ENCODE measurements at regions not wholly inside any gene's neighbourhood (a gene's known extent, or its start where the extent isn't known, plus 50 kb on each side); places are given as distances from the start of the nearest gene placed in this dataset.
"Not testable (repeated sequence)": the region's sequence is repeated elsewhere in the genome, so short reads cannot be mapped to it uniquely, and the experiment has no call there.

- not testable (repeated sequence) for DNase-seq (ENCODE audit: low spot score)
These were observed 711.3 kb downstream of the LTN1 start for GRCh38 chr21:28281357-28281756.

DNA sequence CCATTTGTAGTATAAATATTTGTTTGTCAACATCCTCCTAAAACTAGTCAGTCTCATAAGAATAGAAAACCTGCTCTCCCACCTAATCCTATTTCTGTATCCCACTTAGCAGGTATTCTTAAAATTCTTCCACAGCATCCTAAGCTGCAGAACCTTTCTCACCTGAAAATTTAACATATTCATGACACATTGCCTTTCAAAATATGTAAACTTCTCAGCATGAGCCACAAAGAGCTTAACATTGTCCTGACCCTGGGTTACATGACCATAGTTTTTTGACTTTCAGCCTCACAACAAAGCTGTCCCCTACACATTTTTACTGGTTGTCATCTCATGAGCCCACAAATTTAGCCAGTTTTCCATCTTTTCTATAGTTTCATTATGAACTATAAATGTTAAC lies 712.1 kb downstream of the LTN1 start:
- DNase-seq (ENCODE audit: low spot score) = no peak

- DNase-seq (ENCODE audit: low spot score) = no peak
These were observed 715.4 kb downstream of the LTN1 start for GRCh38 chr21:28277324-28277723.

DNA sequence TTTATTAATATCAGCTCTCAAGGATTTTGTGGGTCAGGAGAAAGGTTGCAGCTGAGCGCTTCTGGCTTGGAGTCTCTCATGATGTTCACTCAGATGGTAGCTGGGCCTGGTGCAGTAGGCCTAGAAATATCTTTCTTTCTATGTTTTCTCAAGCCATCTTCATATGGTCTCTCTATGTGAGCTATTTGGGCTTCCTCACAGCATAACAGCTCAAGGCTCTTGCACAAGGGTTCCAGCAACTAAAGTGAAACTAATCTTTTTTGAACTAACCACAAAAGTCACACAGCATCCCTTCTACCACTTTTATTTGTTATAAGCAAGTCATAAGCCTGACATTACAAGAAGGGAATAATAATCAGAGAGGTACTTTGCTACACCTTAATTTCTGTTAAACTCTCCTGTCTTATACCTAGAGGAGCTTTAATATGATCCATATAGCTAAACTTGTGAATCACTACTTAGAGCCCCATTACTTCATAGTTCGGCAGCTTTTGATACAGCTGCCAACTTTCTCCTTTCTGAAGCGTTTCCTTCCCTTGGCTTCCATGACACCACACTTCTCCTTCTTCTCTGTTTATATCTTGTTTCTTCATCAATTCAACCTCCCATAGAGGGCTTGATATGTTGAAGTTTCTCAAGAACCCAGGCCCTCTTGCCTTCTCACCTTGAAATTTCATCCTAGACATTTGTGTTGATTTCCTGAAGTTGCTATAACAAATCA lies 720.2 kb downstream of the LTN1 start:
- no peak for DNase-seq (ENCODE audit: low spot score)

- no peak for DNase-seq (ENCODE audit: low spot score)
These were observed 723.5 kb downstream of the LTN1 start for GRCh38 chr21:28269173-28269572.

GRCh38 chr21:28268685-28269084 lies 724.0 kb downstream of the LTN1 start:
- no peak for DNase-seq (ENCODE audit: low spot score)

DNA sequence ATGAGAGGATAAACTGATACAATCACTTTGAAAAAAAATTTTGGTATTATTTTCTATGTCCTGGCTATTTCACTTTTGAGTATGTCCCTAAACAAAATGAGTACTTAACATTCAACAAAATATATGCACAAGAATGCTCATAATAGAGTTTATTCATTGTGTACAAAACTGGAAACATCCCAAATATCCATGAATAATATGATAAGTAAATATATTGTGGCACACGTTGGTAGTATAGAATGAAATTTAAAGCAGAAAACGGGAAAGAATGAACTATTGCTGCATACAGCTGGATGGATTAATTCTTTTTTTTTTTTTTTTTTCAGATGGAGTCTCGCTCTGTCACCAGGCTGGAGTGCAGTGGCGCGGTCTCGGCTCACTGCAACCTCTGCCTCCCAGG lies 725.2 kb downstream of the LTN1 start:
- DNase-seq (ENCODE audit: low spot score) = no peak

DNA sequence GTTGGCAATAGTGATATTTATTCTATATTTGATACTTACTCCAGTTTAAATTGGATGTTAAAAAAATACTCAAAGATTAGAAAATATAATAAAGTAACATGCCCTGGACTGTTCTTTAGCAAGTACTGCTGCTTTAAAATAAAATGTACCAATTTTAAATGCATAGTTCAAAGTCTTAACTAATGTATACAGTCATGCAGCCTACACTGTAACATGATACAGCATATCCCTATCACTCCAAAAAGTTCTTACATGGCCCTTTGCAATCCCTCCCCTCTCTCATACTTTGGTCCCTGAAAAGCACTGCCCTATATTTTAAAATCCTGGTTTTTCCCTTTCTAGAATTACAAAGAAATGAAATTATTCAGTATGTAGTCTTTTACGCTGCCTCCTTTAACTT lies 726.6 kb downstream of the LTN1 start:
- DNase-seq (ENCODE audit: low spot score) = no peak

DNA sequence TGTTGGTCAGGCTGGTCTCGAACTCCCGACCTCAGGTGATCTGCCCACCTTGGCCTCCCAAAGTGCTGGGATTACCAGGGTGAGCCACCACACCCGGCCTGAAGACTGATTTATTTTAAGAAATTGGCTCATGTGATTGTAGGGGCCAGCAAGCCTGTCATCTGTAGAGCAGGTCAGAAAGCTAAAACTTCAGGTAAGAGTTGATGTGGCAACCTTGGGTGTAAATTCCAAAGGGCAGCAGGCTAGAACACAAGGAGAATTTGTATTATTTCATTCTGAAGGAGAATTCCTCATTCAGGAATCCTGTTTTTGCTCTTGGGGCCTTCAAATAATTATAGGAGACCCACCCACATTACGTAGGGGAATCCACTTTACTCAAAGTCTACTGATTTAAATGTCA lies 728.7 kb downstream of the LTN1 start:
- no peak for DNase-seq (ENCODE audit: low spot score)

GRCh38 chr21:28261298-28261697 lies 731.4 kb downstream of the LTN1 start:
- no peak for DNase-seq (ENCODE audit: low spot score)

- no peak for DNase-seq (ENCODE audit: low spot score)
These were observed 735.4 kb downstream of the LTN1 start for GRCh38 chr21:28257276-28257675.

- DNase-seq (ENCODE audit: low spot score) = no peak
These were observed 735.8 kb downstream of the LTN1 start for GRCh38 chr21:28256837-28257236.

DNA sequence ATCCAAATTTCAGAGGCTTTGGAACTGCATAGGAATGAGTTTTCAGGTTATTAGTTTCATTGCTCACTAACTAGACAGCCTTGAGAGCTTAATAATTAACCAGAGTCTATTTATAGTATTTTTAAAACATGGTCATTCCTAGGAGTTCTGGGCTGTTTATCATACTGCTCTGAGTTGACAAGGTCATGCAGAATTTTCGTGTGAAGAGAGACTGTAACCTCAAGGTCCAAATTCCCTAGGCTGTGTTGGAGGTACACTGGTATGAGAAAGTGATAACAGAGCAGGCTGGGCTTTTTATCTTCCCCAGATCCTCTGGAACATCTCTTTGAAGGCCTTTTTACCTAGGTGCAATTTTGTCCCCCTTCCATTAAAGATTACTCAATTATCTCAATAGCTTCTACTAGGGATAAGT lies 736.3 kb downstream of the LTN1 start:
- no peak for DNase-seq (ENCODE audit: low spot score)

- no peak for DNase-seq (ENCODE audit: low spot score)
These were observed 738.7 kb downstream of the LTN1 start for GRCh38 chr21:28253961-28254360.

- DNase-seq (ENCODE audit: low spot score) = no peak
These were observed 739.3 kb downstream of the LTN1 start for GRCh38 chr21:28253338-28253737.

- DNase-seq (ENCODE audit: low spot score) = no peak
These were observed 739.7 kb downstream of the LTN1 start for GRCh38 chr21:28252928-28253327.

DNA sequence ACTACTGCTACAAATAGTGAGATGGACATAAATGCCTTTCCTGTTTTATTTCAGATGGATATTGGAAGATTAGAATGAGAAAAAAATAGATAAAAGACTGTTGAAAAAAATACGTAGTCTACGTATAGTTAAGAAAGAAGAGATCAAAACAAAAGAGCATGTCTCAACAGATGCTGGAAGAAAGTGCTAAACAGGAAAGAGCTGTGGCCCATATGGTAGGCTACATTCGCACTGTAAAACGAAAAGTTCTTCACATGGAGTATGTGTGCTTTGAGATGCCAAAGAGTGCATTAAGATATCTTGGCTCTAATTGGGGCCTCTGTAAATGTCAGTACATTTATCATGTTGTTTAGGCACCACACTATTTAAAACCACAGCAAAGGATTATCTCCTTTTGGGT lies 741.7 kb downstream of the LTN1 start:
- no peak for DNase-seq (ENCODE audit: low spot score)

GRCh38 chr21:28247454-28248020 lies 745.1 kb downstream of the LTN1 start:
- DNase-seq (ENCODE audit: low spot score) = no peak

DNA sequence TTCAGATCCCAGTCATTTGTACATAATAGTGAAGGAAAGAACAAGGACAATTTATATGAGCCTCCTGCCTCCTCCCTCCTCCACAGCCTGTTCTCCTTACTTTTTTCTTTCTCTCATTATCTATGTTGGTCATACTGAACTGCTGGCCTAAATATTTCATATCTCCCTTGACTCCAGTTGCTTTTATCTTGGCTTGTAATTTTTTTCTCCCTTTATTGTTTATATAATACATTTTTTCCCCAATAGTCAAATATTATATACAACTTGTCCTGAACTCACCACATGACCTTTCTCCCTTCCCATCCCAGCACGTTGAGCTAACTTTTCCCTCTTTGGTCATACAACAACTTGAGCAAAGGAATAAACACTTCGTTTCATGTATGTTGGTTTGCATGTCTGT lies 752.1 kb downstream of the LTN1 start:
- no peak for DNase-seq (ENCODE audit: low spot score)

- DNase-seq (ENCODE audit: low spot score) = no peak
These were observed 753.3 kb downstream of the LTN1 start for GRCh38 chr21:28239340-28239739.

DNA sequence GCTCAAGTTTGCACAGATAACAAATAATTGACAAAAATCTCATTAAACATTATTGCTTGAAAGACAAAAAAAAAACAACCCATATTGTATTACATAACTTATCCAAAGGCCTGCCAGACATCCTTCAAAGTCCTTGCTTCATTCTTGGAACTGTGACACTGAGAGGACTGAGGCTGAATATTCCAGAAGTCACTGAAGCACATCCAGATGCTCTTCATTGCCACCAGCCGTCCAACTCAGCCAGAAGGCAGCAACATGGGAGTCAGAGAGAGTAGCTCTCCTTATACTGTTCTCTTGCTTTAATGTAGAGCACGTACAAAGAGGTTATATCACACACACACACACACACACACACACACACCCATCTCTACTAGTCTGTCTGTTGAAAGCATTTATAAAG lies 755.0 kb downstream of the LTN1 start:
- DNase-seq (ENCODE audit: low spot score) = no peak

- DNase-seq (ENCODE audit: low spot score) = no peak
These were observed 757.3 kb downstream of the LTN1 start for GRCh38 chr21:28235169-28235895.

GRCh38 chr21:28234326-28234725 lies 758.4 kb downstream of the LTN1 start:
- no peak for DNase-seq (ENCODE audit: low spot score)
